Lung (tissue), 11 donors: ENCODE measurements at regions not wholly inside any gene's neighbourhood (a gene's known extent, or its start where the extent isn't known, plus 50 kb on each side); places are given as distances from the start of the nearest gene placed in this dataset.

Source experiments
- ATAC-seq: fragments of 200-7000 bp; cut with Tn5 transposase; one replicate; pipeline ENCODE4 v1.9.1; 2020; ENCODE audit warnings: moderate number of reproducible peaks; ENCODE audit not compliant: insufficient read depth, low FRiP score
- DNase-seq, 3 donors: peaks; one replicate each; pipeline ENCODE4 v3.0.0-alpha.2; 2013 to 2017
- H3K27ac ChIP-seq, 2 donors: one replicate each; pipeline ENCODE4 v1.5.1; 2013; ENCODE audit warnings: mild to moderate bottlenecking in 2 of 2, moderate library complexity in 2 of 2, control low read depth in 1 of 2, inconsistent platforms in 1 of 2, low read depth in 1 of 2, low read length in 1 of 2
- H3K27me3 ChIP-seq, 3 donors: one replicate each; pipeline ENCODE4 v1.5.1; 2013; ENCODE audit warnings: low read length in 2 of 3; ENCODE audit not compliant: control insufficient read depth in 3 of 3, insufficient read depth in 3 of 3
- H3K36me3 ChIP-seq, 4 donors: one replicate each; pipeline ENCODE4 v1.5.1; 2013; ENCODE audit warnings: low read length in 4 of 4, mild to moderate bottlenecking in 1 of 4, moderate library complexity in 1 of 4; ENCODE audit not compliant: control insufficient read depth in 4 of 4, insufficient read depth in 4 of 4
- H3K4me1 ChIP-seq, 5 donors: one replicate each; pipeline ENCODE4 v1.5.1; 2013; ENCODE audit warnings: low read length in 5 of 5, mild to moderate bottlenecking in 2 of 5, moderate library complexity in 1 of 5; ENCODE audit not compliant: control insufficient read depth in 5 of 5, insufficient read depth in 5 of 5
- H3K4me3 ChIP-seq: one replicate; pipeline ENCODE4 v1.5.1; 2013; ENCODE audit warnings: mild to moderate bottlenecking, control low read depth, moderate library complexity
- H3K9ac ChIP-seq, 2 donors: one replicate each; pipeline ENCODE4 v1.5.1; 2013; ENCODE audit warnings: low read length in 2 of 2, control low read depth in 1 of 2; ENCODE audit not compliant: insufficient read depth in 1 of 2
- H3K9me3 ChIP-seq, 4 donors: one replicate each; pipeline ENCODE4 v1.5.1; 2013; ENCODE audit warnings: low read length in 3 of 4, mild to moderate bottlenecking in 1 of 4, moderate library complexity in 1 of 4; ENCODE audit not compliant: control insufficient read depth in 4 of 4, insufficient read depth in 3 of 4
- WGBS, 2 donors: extraction: QIAGEN DNeasy Blood & Tissue Kit; methylation state at CpG; one replicate each; pipeline ENCODE4 v1.1.7; 2013; 5-methylcytosine and 5-hydroxymethylcytosine counted together
- TF ChIP-seq, protein P1 (sequence below): IDR thresholded peaks from 2 replicates; pipeline ENCODE4 v1.5.1; 2012; ENCODE audit warnings: mild to moderate bottlenecking; ENCODE audit errors: control extremely low read depth, extremely low read depth
- donor health status: control.
- donor health status: control.
- donor health status: Bipolar disorder and iron deficiency.
- donor health status: healthy.
- donor health status: DM: yes; HTN: yes; CAD: no.

DNA sequence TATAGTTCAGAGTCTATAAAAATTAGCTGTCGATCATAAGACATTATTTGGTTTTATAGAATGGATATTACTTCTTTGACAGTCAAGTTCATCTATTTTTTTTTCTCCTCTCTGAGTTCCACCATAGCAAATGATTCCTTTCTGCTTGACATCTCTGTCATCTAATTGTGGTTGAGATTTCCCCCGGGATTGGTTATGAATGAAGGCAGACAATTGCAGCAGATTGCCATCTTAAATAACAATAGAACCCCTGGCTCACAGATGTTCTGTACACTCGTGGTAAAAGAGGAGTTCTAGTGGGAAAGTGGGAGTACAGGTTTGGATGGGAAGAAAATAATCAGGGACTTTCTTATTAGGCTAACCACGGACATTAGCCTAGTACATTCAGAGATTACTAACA is 292.1 kb upstream of the NRXN1 start:
- ATAC-seq (no peak), DNase-seq (no peak)
- Histone ChIP-seq H3K9ac (no peak overlapping the region), H3K4me3 (no peak overlapping the region), H3K4me1 (no peaks in the 10 kb centered on the region), H3K36me3 (no peaks in the 10 kb centered on the region), H3K27ac (no peak overlapping the region), H3K27me3 (no peaks in the 10 kb centered on the region), H3K9me3 (no peaks in the 10 kb centered on the region)
- TF ChIP-seq, protein P1, sequence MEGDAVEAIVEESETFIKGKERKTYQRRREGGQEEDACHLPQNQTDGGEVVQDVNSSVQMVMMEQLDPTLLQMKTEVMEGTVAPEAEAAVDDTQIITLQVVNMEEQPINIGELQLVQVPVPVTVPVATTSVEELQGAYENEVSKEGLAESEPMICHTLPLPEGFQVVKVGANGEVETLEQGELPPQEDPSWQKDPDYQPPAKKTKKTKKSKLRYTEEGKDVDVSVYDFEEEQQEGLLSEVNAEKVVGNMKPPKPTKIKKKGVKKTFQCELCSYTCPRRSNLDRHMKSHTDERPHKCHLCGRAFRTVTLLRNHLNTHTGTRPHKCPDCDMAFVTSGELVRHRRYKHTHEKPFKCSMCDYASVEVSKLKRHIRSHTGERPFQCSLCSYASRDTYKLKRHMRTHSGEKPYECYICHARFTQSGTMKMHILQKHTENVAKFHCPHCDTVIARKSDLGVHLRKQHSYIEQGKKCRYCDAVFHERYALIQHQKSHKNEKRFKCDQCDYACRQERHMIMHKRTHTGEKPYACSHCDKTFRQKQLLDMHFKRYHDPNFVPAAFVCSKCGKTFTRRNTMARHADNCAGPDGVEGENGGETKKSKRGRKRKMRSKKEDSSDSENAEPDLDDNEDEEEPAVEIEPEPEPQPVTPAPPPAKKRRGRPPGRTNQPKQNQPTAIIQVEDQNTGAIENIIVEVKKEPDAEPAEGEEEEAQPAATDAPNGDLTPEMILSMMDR = no peak
- WGBS, 2 donors = 73 to 81% methylated on average over 4 of the region's 4 CpGs

DNA sequence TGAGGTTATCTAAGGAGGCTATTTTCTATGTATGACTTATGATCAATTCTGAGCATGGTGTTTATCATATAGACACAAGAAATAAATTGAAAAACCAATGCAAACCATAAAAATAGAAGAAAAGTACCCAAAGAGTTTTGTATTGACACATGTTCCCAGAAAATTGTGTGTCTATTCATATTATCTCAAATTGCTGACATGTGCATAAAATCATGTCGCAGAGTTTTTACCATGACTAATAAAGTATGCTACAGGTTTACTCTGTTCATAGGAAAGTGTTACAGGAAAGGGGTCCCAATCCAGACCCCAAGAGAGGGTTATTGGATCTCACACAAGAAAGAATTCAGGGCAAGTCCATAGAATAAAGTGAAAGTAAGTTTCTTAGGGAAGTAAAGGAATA is 290.7 kb upstream of the NRXN1 start:
- no peak overlapping the region for H3K9ac ChIP-seq
- H3K4me3 ChIP-seq = no peak overlapping the region
- H3K4me1 ChIP-seq = no peaks in the 10 kb centered on the region
- H3K27ac ChIP-seq = no peak overlapping the region
- WGBS, 2 donors = 98% methylated on average over 1 of the region's 1 CpG
- H3K27me3 ChIP-seq = no peaks in the 10 kb centered on the region
- DNase-seq (no peak), ATAC-seq (no peak)
- H3K36me3 ChIP-seq = no peaks in the 10 kb centered on the region
- peaks cover 0 to 3% (median 0%) of the 10 kb centered on the region in 4 donors for H3K9me3 ChIP-seq
- TF ChIP-seq, protein P1 = no peak

DNA sequence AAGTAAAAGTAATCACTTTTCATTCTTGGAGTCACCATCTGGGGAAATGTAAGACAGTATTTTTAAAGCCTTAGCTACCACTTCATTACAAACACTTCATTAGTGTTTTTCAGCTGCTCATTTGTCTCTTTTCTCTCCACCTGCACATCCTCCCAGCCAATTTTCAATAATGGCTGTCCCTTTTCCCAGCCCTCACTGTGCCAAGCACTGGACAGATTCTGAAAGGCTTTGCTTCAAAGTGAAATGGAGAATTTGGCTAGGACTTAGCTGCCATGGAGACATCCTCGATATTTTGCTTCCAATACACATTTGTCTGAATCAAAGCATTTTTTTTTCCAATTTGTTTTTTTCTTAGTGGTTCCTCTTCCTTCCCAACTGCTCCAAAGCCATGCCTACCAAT is 272.4 kb upstream of the NRXN1 start:
- WGBS, 2 donors = 60 to 69% methylated on average over 1 of the region's 1 CpG
- Histone ChIP-seq H3K4me3 (no peak overlapping the region), H3K4me1 (no peaks in the 10 kb centered on the region), H3K27me3 (no peaks in the 10 kb centered on the region), H3K27ac (no peak overlapping the region), H3K36me3 (no peaks in the 10 kb centered on the region), H3K9me3 (no peaks in the 10 kb centered on the region), H3K9ac (no peak overlapping the region)
- DNase-seq (no peak), ATAC-seq (no peak)
- TF ChIP-seq, protein P1 = no peak

DNA sequence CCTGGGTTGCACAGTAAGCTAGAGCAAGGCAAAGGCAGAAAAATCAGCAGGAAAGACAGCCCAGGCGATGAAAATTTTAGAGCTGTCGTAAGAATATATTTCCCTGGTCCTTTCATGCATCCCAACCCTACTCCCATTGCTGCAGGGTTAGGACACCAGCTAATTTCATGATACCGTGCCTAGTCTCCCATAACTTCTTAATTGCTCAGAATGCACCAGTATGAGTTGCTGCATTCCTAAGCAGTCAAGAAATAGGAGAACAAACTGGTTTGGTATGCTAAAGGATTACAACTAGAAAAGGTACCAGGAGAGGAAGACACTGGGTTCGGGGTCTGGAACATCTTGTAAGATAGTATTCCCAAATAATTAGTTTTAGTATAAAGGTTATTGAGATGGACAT is 269.4 kb upstream of the NRXN1 start:
- Histone ChIP-seq H3K27me3 (no peaks in the 10 kb centered on the region), H3K27ac (no peak overlapping the region), H3K36me3 (no peaks in the 10 kb centered on the region), H3K4me1 (no peaks in the 10 kb centered on the region), H3K9me3 (no peaks in the 10 kb centered on the region), H3K4me3 (no peak overlapping the region), H3K9ac (no peak overlapping the region)
- 91% methylated on average over 4 of the region's 4 CpGs for WGBS, 2 donors
- DNase-seq (no peak), ATAC-seq (no peak)
- TF ChIP-seq, protein P1 = no peak
